NCI-H2227 (cell line): ENCODE measurements at regions not wholly inside any gene's neighbourhood (a gene's known extent, or its start where the extent isn't known, plus 50 kb on each side); places are given as distances from the start of the nearest gene placed in this dataset.

ENCODE experiments used
- DNase-seq: peaks from one replicate; lab custom pipeline; 2025; ENCODE audit not compliant: unreplicated experiment; lab: John Stamatoyannopoulos, UW

DNA sequence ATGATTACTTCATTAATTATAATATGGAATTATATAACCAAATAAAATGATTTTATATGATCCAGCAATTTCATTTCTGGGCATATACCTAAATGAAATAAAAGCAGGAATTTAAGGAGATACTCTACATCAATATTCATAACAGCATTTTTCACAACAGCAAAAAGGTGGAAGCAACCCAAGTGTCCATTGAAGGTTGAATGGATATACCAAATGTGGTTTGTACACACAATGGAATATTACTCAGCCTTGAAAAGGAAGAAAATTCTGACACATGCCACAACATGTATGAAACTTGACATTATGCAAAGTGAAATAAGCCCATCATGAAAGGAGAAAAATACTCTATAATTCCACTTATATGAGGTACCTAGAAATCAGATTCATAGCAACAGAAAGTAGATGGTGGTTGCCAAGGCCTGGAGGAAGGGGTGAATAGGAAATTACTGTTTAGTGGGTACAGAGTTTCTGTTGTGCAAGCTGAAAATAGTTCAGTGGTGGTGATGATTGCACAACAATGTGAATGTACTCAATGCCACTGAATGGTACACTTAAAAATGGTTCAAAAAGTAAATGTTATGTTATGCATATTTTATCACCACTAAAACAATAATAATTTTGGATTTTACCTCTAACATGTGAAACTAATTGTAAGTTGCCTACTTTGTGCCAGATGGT, 471.5 kb downstream of the SPRY1 start:
- DNase-seq = no peak

- DNase-seq = peak; percentile 64
Measured at GRCh38 chr4:123869286-123870215, 473.0 kb downstream of the SPRY1 start.

DNA sequence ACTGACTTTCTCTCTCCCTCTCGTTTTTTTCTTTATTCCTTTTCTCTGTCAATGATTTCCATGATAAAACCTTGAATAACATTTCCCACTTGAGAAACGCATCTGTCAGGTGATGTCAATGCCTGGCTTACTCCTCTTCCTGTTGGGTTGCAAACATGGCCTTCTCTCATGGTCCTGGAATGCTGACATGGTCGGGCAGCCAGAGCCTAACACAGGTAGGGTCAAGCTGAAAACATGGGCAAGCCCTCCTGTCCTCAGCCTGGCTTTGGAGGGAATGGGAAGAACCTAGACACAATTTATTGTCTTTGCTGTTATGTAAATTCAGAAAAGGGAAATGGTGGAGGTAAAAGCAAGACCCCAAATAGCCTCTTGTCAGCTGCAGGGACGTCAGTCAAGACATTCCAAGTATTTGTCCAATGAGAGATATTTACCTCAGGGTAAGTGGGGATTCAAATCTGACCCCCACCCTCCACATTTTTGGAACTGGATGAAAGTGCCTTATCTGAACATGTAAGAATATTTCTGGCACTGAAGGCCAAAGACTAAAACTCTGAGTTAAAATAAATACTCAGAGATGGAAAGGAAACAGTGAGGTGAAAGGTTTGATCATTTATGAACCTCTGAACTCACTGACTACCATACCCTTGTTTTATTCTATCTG, 473.8 kb downstream of the SPRY1 start:
- no peak for DNase-seq

GRCh38 chr4:123871341-123871740, 474.7 kb downstream of the SPRY1 start:
- DNase-seq = no peak

GRCh38 chr4:123874063-123874462, 477.5 kb downstream of the SPRY1 start:
- no peak for DNase-seq

GRCh38 chr4:123876143-123876542, 479.5 kb downstream of the SPRY1 start:
- no peak for DNase-seq

DNA sequence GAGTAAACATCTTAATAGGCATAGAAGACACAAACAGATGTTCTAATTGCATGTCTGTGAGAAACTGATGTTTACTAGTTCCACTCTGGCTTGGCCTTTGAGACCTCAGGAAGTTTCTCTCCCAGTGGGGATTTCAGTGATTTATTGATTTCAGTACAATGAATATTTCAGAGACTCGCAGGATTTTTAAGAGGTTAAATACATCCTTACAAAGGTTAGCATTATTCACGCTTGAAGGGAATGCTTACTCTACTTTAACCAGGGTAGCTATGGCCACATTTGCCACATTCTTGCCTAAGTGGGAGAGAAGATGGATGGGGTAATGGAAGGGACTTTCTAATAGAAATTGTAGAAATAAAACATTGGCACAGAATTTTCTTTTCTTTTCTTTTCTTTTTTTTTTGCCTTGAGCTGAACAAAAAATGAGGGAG, 480.1 kb downstream of the SPRY1 start:
- DNase-seq = no peak

GRCh38 chr4:123877551-123877950, 481.0 kb downstream of the SPRY1 start:
- no peak for DNase-seq

DNA sequence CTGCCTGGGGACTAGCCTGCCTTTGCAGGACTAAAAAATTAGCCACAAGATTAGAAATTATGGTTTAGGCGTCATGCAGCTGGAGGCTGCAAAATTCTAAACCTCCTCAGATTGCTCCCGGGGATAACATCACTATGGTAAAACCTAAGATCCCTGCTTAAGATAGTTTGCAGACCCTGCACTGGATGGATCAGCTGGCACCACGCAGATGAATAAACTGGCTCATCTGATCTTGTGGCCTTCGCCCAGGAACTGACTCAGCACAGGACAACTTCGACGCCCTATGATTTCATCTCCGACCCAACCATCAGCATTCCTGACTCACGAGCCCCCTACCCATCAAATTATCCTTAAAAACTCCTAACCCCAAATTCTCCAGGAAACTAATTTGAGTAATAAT, 482.4 kb downstream of the SPRY1 start:
- no peak for DNase-seq

DNA sequence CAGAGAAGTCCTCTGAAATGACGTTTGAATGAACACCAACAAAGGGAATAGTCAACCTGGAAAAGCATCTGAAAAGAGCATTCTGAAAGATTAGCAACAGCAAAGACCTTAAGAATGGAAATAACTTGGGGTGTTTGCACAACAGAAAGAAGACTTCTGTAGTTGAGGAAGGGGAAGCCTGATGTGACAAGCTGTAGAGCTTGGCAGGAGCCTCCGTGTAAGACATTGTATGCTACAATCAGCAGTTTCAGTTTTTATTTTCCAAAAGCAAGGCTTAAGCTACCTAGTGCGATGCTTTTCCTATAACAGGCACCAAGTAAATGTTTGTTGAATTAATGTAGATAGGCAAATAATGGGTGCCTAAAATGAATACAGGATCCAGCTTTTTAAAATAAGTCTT, 484.0 kb downstream of the SPRY1 start:
- no peak for DNase-seq

DNA sequence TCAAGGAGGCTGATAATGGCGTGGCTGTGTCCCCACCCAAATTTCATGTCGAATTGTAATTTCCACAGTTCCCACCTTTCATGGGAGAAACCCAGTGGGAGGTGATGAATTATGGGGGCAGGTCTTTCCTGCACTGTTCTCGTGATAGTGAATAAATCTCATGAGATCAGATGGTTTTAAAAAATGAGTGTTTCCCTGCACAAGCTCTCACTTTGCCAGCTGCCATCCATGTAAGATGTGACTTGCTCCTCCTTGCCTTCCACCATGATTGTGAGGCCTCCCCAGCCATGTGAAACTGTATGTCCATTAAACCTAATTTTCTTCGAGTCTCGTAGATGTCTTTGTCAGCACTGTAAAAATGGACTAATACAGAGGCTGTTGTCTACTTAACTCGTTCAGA, 488.3 kb downstream of the SPRY1 start:
- DNase-seq = no peak

DNA sequence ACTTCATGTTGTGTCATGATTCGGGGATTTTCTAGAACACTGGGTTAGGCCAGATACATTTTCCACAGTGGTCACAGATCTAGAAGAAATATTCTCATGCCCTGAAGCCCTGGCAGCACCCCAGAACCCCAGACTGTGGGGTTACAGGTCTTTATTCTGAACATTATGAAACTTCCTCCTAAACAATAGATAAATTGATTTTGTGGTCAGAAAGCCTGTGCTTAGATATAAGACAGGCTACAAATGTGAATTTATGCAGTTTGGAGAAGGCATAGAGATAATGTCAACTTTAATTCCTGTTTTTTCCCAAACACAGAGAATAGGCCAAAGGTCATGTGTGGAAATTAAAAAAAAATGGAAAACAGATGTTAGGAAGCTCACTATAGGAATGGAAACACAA, 492.9 kb downstream of the SPRY1 start:
- DNase-seq = no peak

GRCh38 chr4:123890889-123891288, 494.3 kb downstream of the SPRY1 start:
- no peak for DNase-seq

DNA sequence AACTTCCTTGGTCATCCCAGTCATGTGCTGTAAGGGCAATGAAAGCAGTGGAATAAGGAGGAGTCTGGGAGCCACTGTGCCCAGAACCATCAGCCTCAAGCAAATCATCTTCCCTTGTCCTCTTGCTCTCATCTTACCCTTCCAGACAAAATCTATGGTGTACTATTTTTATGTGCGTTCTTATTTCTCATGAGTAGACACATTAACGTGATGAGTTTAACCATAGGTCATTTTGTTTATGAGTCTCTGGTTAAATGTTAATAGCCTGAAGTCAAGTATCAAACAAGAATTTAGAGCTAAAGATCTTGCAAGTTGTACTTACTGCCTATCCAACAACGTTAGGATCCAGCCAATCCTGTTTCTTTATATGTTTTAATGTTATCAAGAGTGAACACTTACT, 495.3 kb downstream of the SPRY1 start:
- DNase-seq = no peak

DNA sequence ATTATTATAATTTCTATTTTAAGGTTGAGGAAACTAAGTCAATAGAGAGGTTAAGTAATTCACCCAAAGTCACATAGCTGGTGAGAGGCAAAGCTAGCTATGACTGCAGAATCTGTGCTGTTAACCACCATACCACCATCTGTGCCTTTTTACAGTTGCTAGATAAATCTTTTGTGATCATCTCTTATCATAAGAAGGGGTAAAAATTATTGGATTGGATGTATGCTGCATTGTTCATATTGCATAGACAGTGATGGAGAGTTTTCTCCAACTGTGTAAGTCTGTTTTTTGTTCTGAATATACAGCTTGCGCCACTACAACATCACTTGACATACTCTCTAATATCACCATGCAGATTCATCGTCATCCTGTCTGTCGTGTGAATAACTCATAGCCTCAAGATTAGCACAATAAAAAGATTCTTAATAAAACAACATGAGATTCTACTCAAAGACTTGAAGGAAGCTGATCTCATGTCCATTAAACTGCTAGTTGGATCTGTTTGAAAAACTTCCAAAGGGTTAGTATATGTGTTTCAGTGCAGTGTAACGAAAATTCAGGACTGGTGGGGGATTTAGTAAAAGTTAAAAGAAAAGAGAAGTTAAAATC, 495.9 kb downstream of the SPRY1 start:
- no peak for DNase-seq

DNA sequence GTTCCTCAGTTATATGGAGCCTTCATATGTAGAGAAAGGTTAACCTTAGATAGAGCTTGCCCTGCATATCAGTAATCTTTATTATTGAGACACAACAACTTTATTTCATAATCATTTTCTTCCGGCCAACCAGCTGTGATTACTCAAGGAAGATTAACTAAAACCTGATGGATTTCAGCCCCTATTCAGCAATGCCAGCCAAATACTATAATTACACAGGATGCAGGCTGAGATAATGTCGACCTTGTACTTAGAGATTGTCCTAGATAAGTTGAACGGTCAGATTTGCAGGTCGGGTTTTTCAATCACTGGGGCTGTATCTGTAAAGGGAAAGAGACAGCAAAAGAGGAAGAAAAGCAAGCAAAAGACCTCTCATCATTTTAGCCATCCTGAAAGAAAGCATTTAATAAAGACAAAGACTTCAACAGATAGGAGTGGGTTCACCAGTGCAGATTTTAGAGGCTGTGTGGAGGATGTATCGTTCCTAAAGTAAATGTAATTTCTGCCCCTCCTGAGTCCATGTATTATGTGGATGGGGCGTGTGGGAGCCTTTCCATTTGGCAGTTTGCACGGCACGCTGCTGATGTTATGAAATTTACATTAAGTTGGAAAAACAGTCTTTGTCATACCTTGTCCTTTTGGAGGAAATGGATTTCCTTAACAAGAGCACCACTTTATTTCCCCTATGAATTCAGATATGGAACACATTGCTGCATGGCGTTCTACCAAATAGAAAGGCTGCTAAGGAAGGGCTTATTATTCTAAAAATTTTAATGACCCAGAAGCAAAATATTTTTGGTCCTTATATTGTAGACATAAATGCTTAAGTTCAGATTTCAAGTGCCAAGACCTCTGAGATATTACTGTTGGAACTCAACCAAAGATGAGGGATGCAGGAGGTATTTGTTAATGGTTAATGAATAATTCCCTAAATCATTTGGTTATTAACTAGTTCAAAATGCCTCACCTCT, 496.7 kb downstream of the SPRY1 start:
- no peak for DNase-seq

- no peak for DNase-seq
Measured at GRCh38 chr4:123896446-123897071, 500.0 kb downstream of the SPRY1 start.

DNA sequence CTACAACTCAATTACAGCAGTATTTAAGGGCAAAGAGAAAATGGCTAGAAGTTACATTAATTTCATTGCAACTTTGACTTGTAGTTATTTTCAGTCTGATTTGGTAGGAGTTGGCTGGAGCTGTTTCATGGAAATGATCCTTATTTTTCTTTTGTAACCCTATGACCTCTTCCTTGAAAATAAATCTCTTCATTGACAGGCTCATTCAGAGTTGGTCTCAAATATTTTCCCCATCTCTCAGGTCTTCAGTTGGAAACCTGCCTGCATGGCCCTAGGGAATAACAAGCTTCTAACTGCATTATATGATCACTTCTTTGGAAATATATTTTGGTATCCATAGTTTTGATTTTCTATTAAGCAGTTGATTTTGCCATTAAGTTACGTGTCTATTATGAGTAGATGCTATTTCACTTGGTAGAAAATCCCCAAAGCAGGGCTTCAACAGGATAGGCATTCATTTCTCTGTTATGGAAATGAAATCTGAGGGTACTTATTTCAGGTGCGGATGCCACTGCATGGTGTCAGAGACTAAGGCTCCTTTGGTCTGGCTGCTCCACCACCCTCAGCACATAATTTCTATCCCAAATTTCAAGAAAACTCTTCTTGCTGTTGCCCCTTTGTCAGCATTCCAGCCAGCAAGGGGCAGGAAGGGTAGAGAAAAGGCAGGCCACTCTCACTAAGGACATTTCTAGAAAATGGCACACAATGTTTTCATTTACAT, 502.5 kb downstream of the SPRY1 start:
- DNase-seq = no peak

DNA sequence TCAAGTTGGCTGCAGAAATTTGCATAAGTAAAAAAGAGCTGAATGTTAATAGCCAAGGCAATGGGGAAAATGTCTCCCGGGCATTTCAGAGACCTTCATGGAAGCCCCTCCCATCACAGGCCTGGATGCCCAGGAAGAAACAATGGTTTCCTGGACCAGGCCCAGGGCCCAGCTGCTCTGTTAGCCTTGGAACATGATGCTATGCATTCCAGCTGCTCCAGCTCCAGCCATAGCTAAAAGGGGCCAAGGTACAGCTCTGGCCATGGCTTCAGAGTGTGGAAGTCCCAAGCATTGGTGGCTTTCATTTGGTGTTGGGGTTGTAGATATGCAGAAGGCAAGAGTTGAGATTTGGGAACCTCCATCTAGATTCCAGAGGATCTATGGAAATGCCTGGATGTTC, 508.3 kb downstream of the SPRY1 start:
- DNase-seq = no peak
